ENCODE measurements at regions not wholly inside any gene's neighbourhood (a gene's known extent, or its start where the extent isn't known, plus 50 kb on each side); places are given as distances from the start of the nearest gene placed in this dataset.

DNA sequence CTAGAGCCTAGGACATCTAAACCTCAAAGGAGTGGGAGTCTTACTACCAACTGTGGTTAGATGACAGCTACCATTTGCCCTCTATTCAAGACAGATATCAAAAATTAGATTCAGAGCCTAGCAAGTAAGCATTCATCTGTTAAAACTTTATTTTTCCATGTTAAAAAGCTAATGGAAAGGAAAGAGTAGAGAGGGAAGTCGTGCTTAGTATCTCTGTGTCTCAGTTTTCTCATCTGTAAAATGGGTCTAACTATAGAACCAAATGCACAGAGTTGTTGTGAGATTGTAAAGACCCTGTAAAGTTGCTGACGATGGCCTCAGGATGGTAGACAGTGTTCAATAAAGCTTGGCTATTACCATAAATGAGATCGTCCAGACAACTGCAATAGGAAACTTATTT is 428.5 kb upstream of the RUNX1 start:
- TF ChIP-seq, protein P1, sequence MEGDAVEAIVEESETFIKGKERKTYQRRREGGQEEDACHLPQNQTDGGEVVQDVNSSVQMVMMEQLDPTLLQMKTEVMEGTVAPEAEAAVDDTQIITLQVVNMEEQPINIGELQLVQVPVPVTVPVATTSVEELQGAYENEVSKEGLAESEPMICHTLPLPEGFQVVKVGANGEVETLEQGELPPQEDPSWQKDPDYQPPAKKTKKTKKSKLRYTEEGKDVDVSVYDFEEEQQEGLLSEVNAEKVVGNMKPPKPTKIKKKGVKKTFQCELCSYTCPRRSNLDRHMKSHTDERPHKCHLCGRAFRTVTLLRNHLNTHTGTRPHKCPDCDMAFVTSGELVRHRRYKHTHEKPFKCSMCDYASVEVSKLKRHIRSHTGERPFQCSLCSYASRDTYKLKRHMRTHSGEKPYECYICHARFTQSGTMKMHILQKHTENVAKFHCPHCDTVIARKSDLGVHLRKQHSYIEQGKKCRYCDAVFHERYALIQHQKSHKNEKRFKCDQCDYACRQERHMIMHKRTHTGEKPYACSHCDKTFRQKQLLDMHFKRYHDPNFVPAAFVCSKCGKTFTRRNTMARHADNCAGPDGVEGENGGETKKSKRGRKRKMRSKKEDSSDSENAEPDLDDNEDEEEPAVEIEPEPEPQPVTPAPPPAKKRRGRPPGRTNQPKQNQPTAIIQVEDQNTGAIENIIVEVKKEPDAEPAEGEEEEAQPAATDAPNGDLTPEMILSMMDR (IDR thresholded peaks at IDR 0.05; ENCODE audit: low read depth, low read length, poor library complexity, severe bottlenecking), result no peak
- TF ChIP-seq EZH2phosphoT487 (IDR thresholded peaks at IDR 0.05; ENCODE audit: borderline replicate concordance, low read length), result no peak

All from DOHH2 (cell line).